ENCODE measurements at regions not wholly inside any gene's neighbourhood (a gene's known extent, or its start where the extent isn't known, plus 50 kb on each side); places are given as distances from the start of the nearest gene placed in this dataset.

- no peak for DNase-seq
Measured at GRCh38 chr4:36004204-36004851, 240.0 kb downstream of the ARAP2 start.

DNA sequence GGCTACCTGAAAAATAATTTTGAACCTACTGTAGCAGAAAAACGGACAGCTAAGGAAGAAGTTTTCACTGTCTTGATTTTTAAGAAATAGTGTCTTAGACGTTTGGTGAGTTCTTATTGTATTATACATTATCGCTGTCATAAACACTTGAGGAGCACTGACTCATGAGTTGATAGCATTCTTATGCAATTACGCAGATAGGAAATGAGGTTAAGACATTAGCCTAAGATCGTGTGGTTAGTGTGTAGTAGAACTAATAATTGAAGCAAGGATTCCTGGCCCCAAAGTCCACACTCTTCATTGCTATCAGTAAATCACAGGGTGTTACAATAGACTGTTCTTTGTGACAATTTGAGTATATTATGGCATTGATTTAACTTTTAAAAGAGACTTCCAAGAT is 238.1 kb downstream of the ARAP2 start:
- DNase-seq, result no peak

GRCh38 chr4:36010397-36010929 is 233.9 kb downstream of the ARAP2 start:
- DNase-seq, result no peak

- DNase-seq, result no peak
Measured at GRCh38 chr4:36011381-36011780, 232.9 kb downstream of the ARAP2 start.

- no peak for DNase-seq
Measured at GRCh38 chr4:36012503-36012902, 231.8 kb downstream of the ARAP2 start.

DNA sequence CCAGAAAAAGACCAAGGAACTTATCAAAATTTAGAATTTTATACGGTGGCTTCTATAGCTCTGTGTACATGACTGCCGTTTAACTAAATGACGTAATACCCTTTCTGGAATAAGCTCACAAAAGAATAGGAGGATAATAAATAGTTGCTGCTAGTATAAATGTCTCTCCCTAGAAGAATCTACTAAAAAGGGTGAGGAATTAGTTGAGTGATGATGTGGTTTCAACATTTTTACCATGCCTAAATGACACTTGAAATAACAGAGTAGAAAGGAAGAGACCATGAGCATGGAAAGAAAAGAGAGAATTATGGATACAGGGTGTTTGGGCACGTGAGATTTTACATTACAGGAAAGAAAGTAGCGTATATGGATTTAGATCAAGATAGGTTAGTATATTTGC is 231.1 kb downstream of the ARAP2 start:
- DNase-seq, result no peak

All from activated CD4-positive, alpha-beta T cell treated with anti-CD3 and anti-CD28 coated beads, Interleukin-2, Interleukin-6, amounts not matched to agents 100 ng/mL and 50 ng/mL, durations not matched to agents 16 hours and 8 hours (primary cell).